Activated CD4-positive, CD25-positive, alpha-beta regulatory T cell treated with anti-CD3 and anti-CD28 coated beads, Interleukin-2, amount 50 U/mL, for 24 hours (primary cell): ENCODE measurements at regions not wholly inside any gene's neighbourhood (a gene's known extent, or its start where the extent isn't known, plus 50 kb on each side); places are given as distances from the start of the nearest gene placed in this dataset.
"Not testable (repeated sequence)": the region's sequence is repeated elsewhere in the genome, so short reads cannot be mapped to it uniquely, and the experiment has no call there.

Experiments used
- ATAC-seq, 2 donors: fragments of 150-1000 bp; cut with Tn5 transposase; one replicate each; pipeline ENCODE4 v1.10.0; 2021; ENCODE audit warnings: mild to moderate bottlenecking in 1 of 2, moderate library complexity in 1 of 2

DNA sequence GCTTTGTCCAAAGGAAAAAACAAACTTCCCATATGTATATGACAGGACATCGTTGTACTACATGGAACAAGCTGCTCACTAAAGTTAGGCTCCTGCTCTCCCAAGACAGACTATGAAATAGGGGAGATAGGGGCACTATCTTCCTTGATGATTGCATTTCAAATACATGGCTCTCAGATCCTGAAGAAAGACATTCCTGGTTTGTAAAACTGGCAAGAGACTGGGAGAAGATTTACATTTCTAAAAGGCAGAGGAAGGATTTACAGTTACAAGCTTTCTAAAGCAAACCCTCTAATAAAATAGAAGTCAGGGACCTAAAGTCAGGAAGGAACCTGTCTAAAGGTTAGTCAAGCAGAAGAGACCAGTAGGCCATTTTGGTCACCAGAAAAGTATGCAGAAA is 103.7 kb downstream of the SLC17A6 start:
- no peak for ATAC-seq

- not testable (repeated sequence) for ATAC-seq
Observed at GRCh38 chr11:22435582-22435981, 97.4 kb downstream of the SLC17A6 start.

DNA sequence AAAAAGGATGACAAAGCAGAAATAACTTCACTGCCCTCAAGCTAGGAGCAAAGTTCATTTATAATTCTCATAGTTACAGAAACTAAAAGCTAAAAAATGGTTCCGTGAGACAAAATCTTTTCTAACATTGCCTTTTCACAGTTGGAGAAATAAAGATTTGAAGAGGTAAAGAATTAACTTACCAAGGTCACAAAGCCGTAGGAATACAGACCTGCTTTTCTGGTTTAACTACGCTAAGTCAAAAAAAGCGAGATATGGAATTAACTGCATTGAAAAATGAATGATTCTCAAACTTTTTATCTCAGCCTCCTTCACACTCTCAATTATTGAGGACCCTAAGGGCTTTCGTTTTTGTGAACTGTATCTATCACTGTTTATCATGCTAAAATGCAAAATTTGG is 95.3 kb downstream of the SLC17A6 start:
- no peak for ATAC-seq

- ATAC-seq = no peak
Observed at GRCh38 chr11:22433094-22433455, 94.9 kb downstream of the SLC17A6 start.

- no peak for ATAC-seq
Observed at GRCh38 chr11:22432291-22433093, 94.3 kb downstream of the SLC17A6 start.

DNA sequence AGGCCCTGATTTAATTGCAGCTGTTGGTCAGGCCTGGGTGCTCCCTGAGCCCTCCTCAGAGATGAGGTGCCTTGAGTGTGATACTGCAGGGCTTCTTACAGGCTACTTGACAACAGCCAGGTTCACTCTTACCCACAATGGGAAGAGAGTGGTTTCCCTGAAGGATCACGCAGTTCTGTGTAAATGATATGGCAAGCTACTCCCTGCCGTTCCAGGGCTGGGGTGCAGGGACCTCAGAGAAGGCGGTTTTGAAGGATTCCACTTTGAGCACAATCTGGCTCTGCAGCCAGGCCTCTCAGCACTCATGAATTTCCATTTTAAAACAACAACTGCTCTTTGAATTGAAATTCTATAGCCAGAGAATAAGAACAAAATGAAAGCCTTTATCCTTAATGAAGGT is 92.9 kb downstream of the SLC17A6 start:
- no peak for ATAC-seq

DNA sequence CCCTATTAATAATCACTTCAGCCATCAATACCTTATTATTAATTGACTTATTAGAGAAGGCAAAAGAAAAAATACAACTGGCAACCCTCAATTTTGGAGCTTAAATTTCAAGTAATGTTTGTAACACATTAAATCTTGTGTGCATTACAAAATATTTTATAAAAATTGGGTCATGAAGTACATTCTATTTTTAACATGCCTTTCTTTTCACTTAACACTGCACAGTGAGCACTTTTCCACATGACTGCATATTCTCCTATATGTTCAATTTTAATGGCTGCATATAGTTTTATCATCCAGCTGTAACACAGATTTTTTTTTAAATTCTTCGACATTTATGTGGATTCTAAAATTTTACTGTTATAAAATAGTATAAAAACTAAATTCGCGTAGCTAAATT is 92.5 kb downstream of the SLC17A6 start:
- no peak for ATAC-seq

DNA sequence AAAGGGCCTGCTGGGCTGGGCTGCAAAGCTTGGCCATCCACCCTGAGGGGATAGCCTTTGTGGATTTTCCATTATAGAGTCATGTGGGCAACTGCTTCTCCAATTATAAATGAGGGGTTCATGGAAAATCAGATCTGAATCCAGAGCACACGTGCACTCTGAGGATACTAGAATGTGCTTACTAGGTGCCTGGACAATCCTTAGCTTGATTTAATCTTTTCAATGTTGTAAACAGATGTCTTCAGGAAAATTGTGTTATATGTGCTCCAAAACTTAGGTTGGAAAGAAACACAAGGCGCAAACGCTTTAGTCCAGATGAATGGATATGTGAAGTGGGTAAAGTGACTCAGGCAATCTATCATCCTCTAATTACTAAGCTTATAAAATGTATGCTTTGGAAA is 92.0 kb downstream of the SLC17A6 start:
- no peak for ATAC-seq
